ENCODE measurements at regions not wholly inside any gene's neighbourhood (a gene's known extent, or its start where the extent isn't known, plus 50 kb on each side); places are given as distances from the start of the nearest gene placed in this dataset.
"Not testable (repeated sequence)": the region's sequence is repeated elsewhere in the genome, so short reads cannot be mapped to it uniquely, and the experiment has no call there.

GRCh38 chr1:55316502-55316901 is 101.3 kb upstream of the USP24 start:
- no peak for DNase-seq

- DNase-seq: no peak
These were observed 100.4 kb upstream of the USP24 start for GRCh38 chr1:55315552-55315951.

- DNase-seq: no peak
These were observed 99.6 kb upstream of the USP24 start for GRCh38 chr1:55314740-55315139.

GRCh38 chr1:55313903-55314302 is 98.7 kb upstream of the USP24 start:
- no peak for DNase-seq

GRCh38 chr1:55311979-55312378 is 96.8 kb upstream of the USP24 start:
- no peak for DNase-seq

GRCh38 chr1:55311057-55311641 is 96.0 kb upstream of the USP24 start:
- peak in 1 of 14 donors; percentile 0 for DNase-seq

GRCh38 chr1:55310505-55310971 is 95.4 kb upstream of the USP24 start:
- DNase-seq: no peak

- DNase-seq: no peak
These were observed 94.8 kb upstream of the USP24 start for GRCh38 chr1:55309786-55310504.

- no peak for DNase-seq
These were observed 93.9 kb upstream of the USP24 start for GRCh38 chr1:55309053-55309452.

GRCh38 chr1:55305735-55306134 is 90.6 kb upstream of the USP24 start:
- no peak for DNase-seq

GRCh38 chr1:55304229-55304740 is 89.1 kb upstream of the USP24 start:
- no peak for DNase-seq

GRCh38 chr1:55302972-55303371 is 87.8 kb upstream of the USP24 start:
- DNase-seq: no peak

- peak in 1 of 14 donors; percentile 15 for DNase-seq
These were observed 86.7 kb upstream of the USP24 start for GRCh38 chr1:55301912-55302311.

GRCh38 chr1:55300975-55301374 is 85.8 kb upstream of the USP24 start:
- DNase-seq: no peak

- no peak for DNase-seq
These were observed 83.2 kb upstream of the USP24 start for GRCh38 chr1:55298167-55298894.

- DNase-seq: not testable (repeated sequence)
These were observed 81.1 kb upstream of the USP24 start for GRCh38 chr1:55296247-55296646.

GRCh38 chr1:55289614-55290013 is 74.5 kb upstream of the USP24 start:
- no peak for DNase-seq

- no peak for DNase-seq
These were observed 73.9 kb upstream of the USP24 start for GRCh38 chr1:55289042-55289441.

- DNase-seq: no peak
These were observed 73.1 kb upstream of the USP24 start for GRCh38 chr1:55288245-55288644.

- no peak for DNase-seq
These were observed 72.6 kb upstream of the USP24 start for GRCh38 chr1:55287723-55288122.

GRCh38 chr1:55286856-55287602 is 71.9 kb upstream of the USP24 start:
- DNase-seq: no peak

- DNase-seq: no peak
These were observed 70.7 kb upstream of the USP24 start for GRCh38 chr1:55285834-55286233.

- peak in 4 of 14 donors; percentile 3 to 32 (median 12) for DNase-seq
These were observed 69.7 kb upstream of the USP24 start for GRCh38 chr1:55284856-55285255.

Measured in C1 segment of cervical spinal cord (tissue), 14 donors.